ENCODE measurements at regions not wholly inside any gene's neighbourhood (a gene's known extent, or its start where the extent isn't known, plus 50 kb on each side); places are given as distances from the start of the nearest gene placed in this dataset.

DNA sequence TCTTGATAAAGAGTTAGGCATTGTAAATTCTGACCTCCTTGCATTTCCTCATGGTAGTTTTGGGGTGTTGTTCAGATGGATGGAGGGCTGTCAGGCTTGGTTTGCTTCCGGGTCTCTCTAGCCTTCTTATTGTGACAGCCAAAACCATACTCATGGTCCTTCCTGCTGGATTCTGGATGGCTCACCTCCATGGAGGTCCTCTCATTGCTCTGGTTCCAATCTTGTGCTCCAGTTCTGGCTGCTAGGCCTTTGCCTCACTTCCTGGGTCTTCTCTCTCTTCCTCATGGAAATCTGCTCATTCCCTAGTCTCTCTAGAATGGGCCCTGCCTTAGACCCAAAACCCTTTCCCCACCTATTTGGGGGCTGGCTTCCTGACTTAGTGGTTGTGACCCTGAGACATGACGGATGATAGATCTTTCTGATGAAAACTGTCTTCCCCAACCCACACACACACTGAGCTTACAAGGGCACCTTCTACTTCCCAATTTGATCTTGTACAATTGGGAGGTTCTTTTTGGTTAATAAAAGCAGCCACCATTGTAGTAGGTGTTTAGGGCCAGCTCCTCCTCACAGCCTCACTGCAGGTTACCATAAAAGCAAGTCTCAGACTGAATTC is 66.2 kb upstream of the XCR1 start:
- DNase-seq (ENCODE audit: low spot score), result no peak
- intact Hi-C loops (cut with DNase I), result no loop called here
- ATAC-seq, result no peak

GRCh38 chr3:46092702-46093080 is 65.4 kb upstream of the XCR1 start:
- intact Hi-C loops (cut with DNase I), result no loop called here

GRCh38 chr3:46091741-46092701 is 64.7 kb upstream of the XCR1 start:
- ATAC-seq, result no peak
- intact Hi-C loops (cut with DNase I), result no loop called here
- DNase-seq (ENCODE audit: low spot score), result no peak

More at GRCh38 chr3:46092702-46093080, 65.4 kb upstream of the XCR1 start:
- DNase-seq (ENCODE audit: low spot score) (no peak), ATAC-seq (no peak)

GRCh38 chr3:46091046-46091445 is 63.8 kb upstream of the XCR1 start:
- intact Hi-C loops (cut with DNase I), result no loop called here
- no peak for ATAC-seq
- no peak for DNase-seq (ENCODE audit: low spot score)

DNA sequence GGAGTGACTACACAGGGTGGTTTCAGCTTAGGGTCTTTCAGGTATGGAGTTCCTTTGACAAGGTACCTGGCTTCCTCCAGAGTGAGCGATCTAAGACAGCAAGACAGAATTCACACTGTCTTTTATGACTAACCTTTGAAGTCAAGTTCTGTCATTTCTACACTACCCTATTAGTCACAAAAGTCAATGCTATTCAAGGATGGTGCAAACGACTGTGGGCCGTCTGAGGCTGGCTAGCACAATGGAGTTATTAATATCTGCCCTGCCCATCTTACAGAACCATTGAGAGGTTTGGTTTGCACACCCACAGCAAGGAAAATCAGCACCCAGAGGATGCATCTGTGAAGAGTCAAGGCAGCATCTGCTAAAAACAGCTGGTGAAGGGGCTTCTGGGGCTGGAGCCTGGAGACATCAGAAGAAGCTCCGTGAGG is 62.9 kb upstream of the XCR1 start:
- no peak for ATAC-seq
- intact Hi-C loops (cut with DNase I), result no loop called here
- DNase-seq (ENCODE audit: low spot score), result no peak

GRCh38 chr3:46089237-46090011 is 62.1 kb upstream of the XCR1 start:
- ATAC-seq (peak; percentile 87), DNase-seq (ENCODE audit: low spot score) (peak; percentile 73)
- intact Hi-C loops (cut with DNase I), result no loop called here

DNA sequence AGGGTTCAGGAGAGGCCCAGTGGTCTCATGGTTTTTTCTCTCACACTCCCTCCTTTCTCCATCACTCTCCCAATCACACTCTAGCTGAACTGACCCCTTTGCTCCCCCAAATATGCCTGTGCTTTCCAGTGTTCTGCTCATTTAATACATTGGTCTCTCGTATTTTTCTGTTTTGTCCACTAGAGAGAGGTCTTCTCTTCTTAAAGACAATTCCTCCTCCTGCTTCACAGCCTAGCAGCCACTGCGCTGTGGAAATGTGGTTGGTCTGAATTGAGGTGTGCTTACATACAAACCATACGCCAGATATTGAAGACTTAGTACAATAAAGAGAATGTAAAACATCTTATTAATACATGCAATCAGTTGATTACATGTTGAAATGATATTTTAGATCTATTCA is 60.6 kb upstream of the XCR1 start:
- ATAC-seq, result peak; percentile 75

DNA sequence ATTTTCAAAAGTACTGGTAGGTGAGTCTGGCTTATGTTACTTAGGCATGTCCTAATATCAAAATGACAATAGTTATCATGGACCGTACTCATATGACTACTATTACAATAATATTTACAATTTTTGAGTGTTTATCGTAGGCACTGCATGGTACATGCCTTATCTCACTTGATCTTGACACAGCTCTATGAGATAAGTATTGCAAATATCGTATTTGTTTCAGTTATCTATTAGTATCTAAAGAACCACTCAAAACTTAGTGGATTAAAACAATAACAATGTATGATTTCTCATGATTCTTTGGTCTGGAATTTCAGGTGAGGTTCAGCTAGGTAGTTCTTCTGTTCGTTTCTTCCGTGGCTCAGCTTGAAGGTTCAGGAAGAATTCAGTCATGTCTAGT is 59.7 kb upstream of the XCR1 start:
- ATAC-seq, result no peak
- DNase-seq (ENCODE audit: low spot score), result no peak
- intact Hi-C loops (cut with DNase I), result no loop called here

More for the DNA sequence above, 60.6 kb upstream of the XCR1 start:
- intact Hi-C loops (cut with DNase I), result no loop called here
- DNase-seq (ENCODE audit: low spot score), result no peak

GRCh38 chr3:46086083-46086437 is 58.8 kb upstream of the XCR1 start:
- intact Hi-C loops (cut with DNase I), result no loop called here
- no peak for DNase-seq (ENCODE audit: low spot score)
- ATAC-seq, result no peak

- ATAC-seq (no peak), DNase-seq (ENCODE audit: low spot score) (no peak)
- intact Hi-C loops (cut with DNase I), result no loop called here
These were observed 58.3 kb upstream of the XCR1 start for GRCh38 chr3:46085421-46086082.

GRCh38 chr3:46083956-46084355 is 56.7 kb upstream of the XCR1 start:
- ATAC-seq (no peak), DNase-seq (ENCODE audit: low spot score) (no peak)
- intact Hi-C loops (cut with DNase I), result no loop called here

- ATAC-seq (no peak), DNase-seq (ENCODE audit: low spot score) (no peak)
- intact Hi-C loops (cut with DNase I), result no loop called here
These were observed 55.6 kb upstream of the XCR1 start for GRCh38 chr3:46082849-46083248.

DNA sequence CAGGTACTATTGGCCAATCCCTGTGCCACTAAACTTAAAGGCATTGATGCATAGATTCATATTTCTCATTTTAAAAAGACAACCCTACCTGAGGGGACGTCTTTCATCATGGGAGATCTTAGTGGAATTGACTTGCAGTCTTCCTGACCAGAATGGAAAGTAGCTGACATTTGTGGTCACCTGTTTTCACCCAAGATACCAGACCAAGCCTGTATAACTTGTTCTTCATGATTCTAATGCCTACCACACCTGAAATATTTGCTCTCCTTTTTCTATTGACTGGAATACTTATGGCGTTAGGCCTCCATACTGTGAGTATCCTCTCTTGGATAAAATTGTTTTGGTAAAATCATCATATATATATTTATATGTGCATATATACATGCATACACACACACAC is 54.7 kb upstream of the XCR1 start:
- ATAC-seq (no peak), DNase-seq (ENCODE audit: low spot score) (no peak)
- intact Hi-C loops (cut with DNase I), result no loop called here

DNA sequence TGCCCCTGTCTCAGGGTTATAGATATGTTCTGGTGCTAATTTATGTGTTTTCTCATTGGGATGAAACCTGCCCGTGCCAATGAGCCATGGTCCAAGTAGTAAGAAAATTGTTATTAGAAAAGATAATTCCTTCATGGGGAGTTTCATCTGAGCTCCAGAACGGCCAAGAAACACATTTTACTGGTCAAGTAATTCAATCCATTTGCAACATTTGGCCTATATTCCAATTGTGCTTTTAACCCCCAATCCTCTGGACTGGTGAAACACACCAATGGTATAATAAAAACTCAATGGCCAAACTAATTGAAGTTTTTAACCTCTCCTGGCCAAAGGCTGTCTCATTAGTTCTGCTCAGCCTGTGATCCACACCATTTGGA is 53.7 kb upstream of the XCR1 start:
- DNase-seq (ENCODE audit: low spot score) (no peak), ATAC-seq (peak; percentile 36)
- intact Hi-C loops (cut with DNase I), result no loop called here

DNA sequence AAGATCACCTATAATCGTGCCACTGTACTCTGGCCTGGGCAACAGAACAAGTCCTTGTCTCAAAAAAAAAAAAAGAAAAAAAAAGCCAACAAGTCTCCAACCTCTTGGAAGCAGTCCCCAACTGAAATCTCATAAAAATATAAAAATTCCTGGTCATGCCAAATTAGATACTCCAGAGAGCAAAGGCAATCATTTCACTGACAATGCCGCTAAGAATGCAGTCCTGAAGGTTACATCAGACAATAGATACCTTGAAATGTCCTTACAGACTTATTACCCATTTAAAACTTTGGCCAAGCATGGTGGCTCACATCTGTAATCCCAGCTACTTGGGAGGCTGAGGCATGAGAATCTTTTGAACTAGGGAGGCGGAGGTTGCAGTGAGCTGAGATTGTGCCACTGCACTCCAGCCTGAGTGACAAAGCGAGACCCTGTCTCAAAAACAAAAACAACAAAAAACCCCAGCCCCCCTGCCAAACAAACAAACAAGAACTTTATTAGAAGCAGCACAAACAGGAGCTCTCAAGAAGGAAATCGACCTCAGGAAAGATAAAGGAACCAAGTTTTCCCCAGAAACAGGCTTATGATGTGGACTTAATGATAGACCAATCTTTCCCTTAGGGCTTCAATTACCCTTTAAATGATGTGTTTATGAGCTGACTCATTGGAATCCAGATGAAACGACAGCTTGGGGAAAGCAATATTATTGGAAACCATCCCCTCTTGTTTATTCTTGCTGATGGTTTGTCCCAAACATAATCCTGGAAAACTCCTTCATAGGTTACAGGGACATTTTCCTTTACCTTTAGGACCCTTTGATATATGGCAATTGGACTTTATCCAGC is 53.1 kb upstream of the XCR1 start:
- DNase-seq (ENCODE audit: low spot score) (no peak), ATAC-seq (peak; percentile 71)
- intact Hi-C loops (cut with DNase I), result no loop called here

DNA sequence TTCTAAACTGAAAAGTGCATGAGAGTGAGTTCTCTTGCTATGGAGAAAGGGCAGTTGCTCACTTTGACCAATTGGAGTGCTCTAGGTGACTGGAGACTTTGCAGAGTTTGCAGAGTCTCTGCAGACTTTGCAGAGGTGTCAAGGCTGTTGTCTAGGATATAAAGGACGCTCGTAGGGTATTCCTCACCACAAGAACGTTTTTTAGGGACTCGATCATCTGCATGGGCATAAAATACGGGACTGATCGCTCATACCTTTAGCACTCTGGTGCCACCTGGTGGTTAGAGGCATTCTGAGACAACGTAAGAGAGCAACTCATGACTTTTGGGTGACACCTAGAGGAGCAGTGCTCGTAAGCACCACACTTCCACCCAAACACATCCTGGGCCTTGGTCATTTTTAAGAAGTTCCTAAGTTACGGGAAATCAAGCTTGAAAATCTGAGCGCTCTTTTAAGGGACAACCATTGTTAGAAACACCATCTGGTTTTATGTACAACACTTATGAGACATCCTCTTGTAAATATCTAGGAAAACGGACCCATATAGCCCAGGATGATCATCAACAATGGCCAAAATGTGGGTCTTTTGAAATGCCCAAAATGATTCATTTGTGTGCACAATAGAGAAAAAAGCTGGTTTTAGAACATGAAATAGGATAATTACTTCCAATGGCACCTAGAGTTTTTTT is 51.6 kb upstream of the XCR1 start:
- ATAC-seq (peak; percentile 94), DNase-seq (ENCODE audit: low spot score) (peak; percentile 96)
- intact Hi-C loops (cut with DNase I), result loop anchor here (2.0 kb wide), 1 partner anchor 140 kb away; no protein-coding TSS in a partner anchor

All from sciatic nerve (tissue), 2 donors.